HG02852 (cell line): ENCODE measurements at regions not wholly inside any gene's neighbourhood (a gene's known extent, or its start where the extent isn't known, plus 50 kb on each side); places are given as distances from the start of the nearest gene placed in this dataset.

Source experiments
- ATAC-seq: cut with Tn5 transposase; IDR thresholded peaks from one replicate; pipeline ENCODE4 v1.9.1; 2021; ENCODE audit warnings: mild to moderate bottlenecking, moderate library complexity; ENCODE audit not compliant: unreplicated experiment

- ATAC-seq = no peak
These were observed 61.7 kb upstream of the DCAF8L1 start for GRCh38 chrX:28042826-28043564.

- no peak for ATAC-seq
These were observed 61.0 kb upstream of the DCAF8L1 start for GRCh38 chrX:28042260-28042659.

- ATAC-seq = no peak
These were observed 58.0 kb upstream of the DCAF8L1 start for GRCh38 chrX:28039258-28039657.
